Mucosa of rectum (tissue), 2 donors: ENCODE measurements at regions not wholly inside any gene's neighbourhood (a gene's known extent, or its start where the extent isn't known, plus 50 kb on each side); places are given as distances from the start of the nearest gene placed in this dataset.
"Not testable (repeated sequence)": the region's sequence is repeated elsewhere in the genome, so short reads cannot be mapped to it uniquely, and the experiment has no call there.

ENCODE experiments used
- H3K27ac ChIP-seq, 2 donors: one replicate each; pipeline ENCODE4 v1.7.0; 2013; ENCODE audit warnings: inconsistent platforms in 2 of 2, low read depth in 2 of 2, low read length in 2 of 2
- H3K27me3 ChIP-seq, 2 donors: one replicate each; pipeline ENCODE4 v1.7.0; 2013; ENCODE audit warnings: low read length in 2 of 2; ENCODE audit not compliant: control insufficient read depth in 2 of 2, insufficient read depth in 2 of 2
- H3K36me3 ChIP-seq, 2 donors: one replicate each; pipeline ENCODE4 v1.7.0; 2013; ENCODE audit warnings: low read length in 2 of 2; ENCODE audit not compliant: control insufficient read depth in 2 of 2, insufficient read depth in 2 of 2
- H3K4me1 ChIP-seq, 2 donors: one replicate each; pipeline ENCODE4 v1.7.0; 2013; ENCODE audit warnings: low read length in 2 of 2, mild to moderate bottlenecking in 1 of 2; ENCODE audit not compliant: control insufficient read depth in 2 of 2, insufficient read depth in 2 of 2
- H3K4me3 ChIP-seq, 2 donors: one replicate each; pipeline ENCODE4 v1.7.0; 2013; ENCODE audit warnings: low read length in 2 of 2
- H3K9ac ChIP-seq, 2 donors: one replicate each; pipeline ENCODE4 v1.7.0; 2013; ENCODE audit warnings: low read length in 2 of 2, low read depth in 1 of 2, mild to moderate bottlenecking in 1 of 2
- H3K9me3 ChIP-seq, 2 donors: one replicate each; pipeline ENCODE4 v1.7.0; 2013; ENCODE audit warnings: low read length in 2 of 2; ENCODE audit not compliant: control insufficient read depth in 2 of 2
- donor health status: healthy.
- donor health status: Normal muscosa, but diverticular disease.

GRCh38 chrX:10706342-10706741 is 86.0 kb upstream of the MID1 start:
- not testable (repeated sequence) for H3K9me3 ChIP-seq, H3K4me1 ChIP-seq, H3K9ac ChIP-seq, H3K27ac ChIP-seq, H3K27me3 ChIP-seq, H3K4me3 ChIP-seq, H3K36me3 ChIP-seq

- H3K9me3 ChIP-seq = no peaks in the 10 kb centered on the region
- no peak overlapping the region for H3K9ac ChIP-seq
- H3K27me3 ChIP-seq = no peaks in the 10 kb centered on the region
- no peak overlapping the region for H3K27ac ChIP-seq
- H3K4me3 ChIP-seq = no peak overlapping the region
- H3K4me1 ChIP-seq = no peaks in the 10 kb centered on the region
- no peaks in the 10 kb centered on the region for H3K36me3 ChIP-seq
Observed at GRCh38 chrX:10707773-10708172, 87.4 kb upstream of the MID1 start.

- Histone ChIP-seq H3K27me3 (no peaks in the 10 kb centered on the region), H3K9ac (no peak overlapping the region), H3K36me3 (no peaks in the 10 kb centered on the region), H3K4me3 (no peak overlapping the region), H3K27ac (no peak overlapping the region), H3K9me3 (no peaks in the 10 kb centered on the region), H3K4me1 (no peaks in the 10 kb centered on the region)
Observed at GRCh38 chrX:10709276-10709675, 88.9 kb upstream of the MID1 start.

- no peak overlapping the region for H3K27ac ChIP-seq
- no peak overlapping the region for H3K9ac ChIP-seq
- no peak overlapping the region for H3K4me3 ChIP-seq
- no peaks in the 10 kb centered on the region for H3K4me1 ChIP-seq
- no peaks in the 10 kb centered on the region for H3K27me3 ChIP-seq
- no peaks in the 10 kb centered on the region for H3K36me3 ChIP-seq
- H3K9me3 ChIP-seq = no peaks in the 10 kb centered on the region
Observed at GRCh38 chrX:10714531-10714930, 94.1 kb upstream of the MID1 start.

DNA sequence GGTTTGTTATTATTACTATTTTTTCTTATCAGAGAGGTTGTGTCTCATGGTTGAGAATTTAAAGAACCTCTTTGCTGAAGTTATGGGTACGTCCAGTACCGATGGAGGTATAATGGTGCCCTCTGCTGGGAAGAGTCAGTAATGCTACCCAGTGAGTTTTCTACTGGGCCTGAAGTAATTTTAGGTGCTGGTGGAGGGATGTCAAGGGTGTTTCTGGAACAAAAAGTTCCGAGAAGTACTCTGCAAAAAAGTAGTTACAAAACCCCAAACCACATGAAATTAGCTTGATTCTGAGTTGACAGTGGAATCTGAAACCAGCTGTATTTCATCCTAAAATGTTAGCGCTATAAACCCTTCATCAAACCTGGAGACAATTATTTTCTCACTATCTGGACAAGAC is 102.5 kb upstream of the MID1 start:
- Histone ChIP-seq H3K9ac (no peak overlapping the region), H3K4me1 (no peaks in the 10 kb centered on the region), H3K9me3 (no peaks in the 10 kb centered on the region), H3K27me3 (no peaks in the 10 kb centered on the region), H3K4me3 (no peak overlapping the region), H3K27ac (no peak overlapping the region), H3K36me3 (no peaks in the 10 kb centered on the region)

DNA sequence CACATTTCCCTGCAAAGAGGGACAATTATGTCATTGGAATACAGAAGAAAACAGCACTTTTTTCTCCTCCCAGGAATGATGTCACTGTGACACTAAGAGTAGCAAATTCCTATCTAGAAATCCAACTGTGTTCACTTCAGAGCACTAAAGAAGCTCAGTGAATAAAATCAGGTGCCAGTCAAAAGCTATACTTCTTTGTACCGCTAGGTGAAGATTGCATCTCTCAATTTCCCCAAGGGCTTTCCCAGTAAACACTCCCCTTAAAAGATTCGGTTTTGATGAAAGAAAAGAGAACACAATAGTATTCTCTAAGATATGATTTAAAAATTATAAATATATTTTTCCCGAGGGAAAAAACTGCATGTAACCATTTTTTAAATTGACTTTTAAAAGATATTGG is 104.7 kb upstream of the MID1 start:
- no peak overlapping the region for H3K27ac ChIP-seq
- no peaks in the 10 kb centered on the region for H3K27me3 ChIP-seq
- H3K9ac ChIP-seq = no peak overlapping the region
- H3K9me3 ChIP-seq = no peaks in the 10 kb centered on the region
- no peaks in the 10 kb centered on the region for H3K4me1 ChIP-seq
- H3K4me3 ChIP-seq = no peak overlapping the region
- no peaks in the 10 kb centered on the region for H3K36me3 ChIP-seq

DNA sequence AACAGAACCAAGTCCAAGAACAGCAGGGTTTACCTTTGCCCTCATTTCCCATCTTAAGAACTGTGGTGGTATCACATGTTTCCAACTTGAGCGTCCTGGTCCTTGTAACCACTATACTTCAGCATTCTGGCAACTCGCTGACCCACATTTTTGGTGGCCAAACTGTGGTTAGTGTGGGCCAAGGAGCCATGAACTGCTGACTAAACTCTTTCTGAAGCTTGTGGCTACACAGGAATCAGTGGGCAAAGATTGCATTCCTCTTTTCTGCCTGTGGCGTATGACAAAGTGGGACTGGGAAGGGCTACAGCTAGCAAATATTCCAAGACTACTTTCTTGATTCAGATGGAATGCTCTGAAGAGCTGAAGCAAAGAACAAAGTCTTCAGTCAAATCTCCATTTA is 106.3 kb upstream of the MID1 start:
- H3K9ac ChIP-seq = no peak overlapping the region
- H3K27ac ChIP-seq = no peak overlapping the region
- H3K4me3 ChIP-seq = no peak overlapping the region
- no peaks in the 10 kb centered on the region for H3K36me3 ChIP-seq
- no peaks in the 10 kb centered on the region for H3K4me1 ChIP-seq
- no peaks in the 10 kb centered on the region for H3K27me3 ChIP-seq
- no peaks in the 10 kb centered on the region for H3K9me3 ChIP-seq

- H3K27ac ChIP-seq = no peak overlapping the region
- H3K9ac ChIP-seq = no peak overlapping the region
- H3K9me3 ChIP-seq = no peaks in the 10 kb centered on the region
- no peaks in the 10 kb centered on the region for H3K27me3 ChIP-seq
- no peaks in the 10 kb centered on the region for H3K4me1 ChIP-seq
- no peaks in the 10 kb centered on the region for H3K36me3 ChIP-seq
- H3K4me3 ChIP-seq = no peak overlapping the region
Observed at GRCh38 chrX:10728806-10729389, 108.5 kb upstream of the MID1 start.

- Histone ChIP-seq H3K4me1 (no peaks in the 10 kb centered on the region), H3K27me3 (no peaks in the 10 kb centered on the region), H3K36me3 (no peaks in the 10 kb centered on the region), H3K4me3 (no peak overlapping the region), H3K27ac (no peak overlapping the region), H3K9ac (no peak overlapping the region), H3K9me3 (no peaks in the 10 kb centered on the region)
Observed at GRCh38 chrX:10739426-10739825, 119.0 kb upstream of the MID1 start.

- Histone ChIP-seq H3K27me3 (no peaks in the 10 kb centered on the region), H3K36me3 (no peaks in the 10 kb centered on the region), H3K9ac (no peak overlapping the region)
Observed at GRCh38 chrX:10741003-10741402, 120.6 kb upstream of the MID1 start.

DNA sequence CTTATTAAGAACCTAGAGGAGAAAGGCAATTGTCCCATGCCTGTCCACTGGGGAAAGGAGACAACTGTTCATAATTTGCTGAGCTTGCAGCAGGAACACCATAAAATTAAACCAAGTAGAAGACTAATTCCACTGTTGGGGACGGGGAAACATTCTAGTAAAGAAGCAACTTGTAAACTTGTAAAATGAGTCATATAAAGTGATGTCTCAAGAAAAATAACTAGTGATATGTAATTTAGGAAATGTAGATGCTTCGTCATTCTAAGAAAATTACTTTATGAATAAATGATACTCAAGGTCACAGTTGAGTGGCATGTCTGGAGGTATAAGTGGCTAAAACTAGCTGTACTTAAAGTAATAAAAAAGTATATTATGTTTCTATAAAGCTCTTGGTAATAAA is 121.2 kb upstream of the MID1 start:
- Histone ChIP-seq H3K4me3 (no peak overlapping the region), H3K9ac (no peak overlapping the region), H3K4me1 (no peaks in the 10 kb centered on the region), H3K36me3 (no peaks in the 10 kb centered on the region), H3K27ac (no peak overlapping the region), H3K27me3 (no peaks in the 10 kb centered on the region), H3K9me3 (no peaks in the 10 kb centered on the region)

More at GRCh38 chrX:10741003-10741402, 120.6 kb upstream of the MID1 start:
- no peak overlapping the region for H3K27ac ChIP-seq
- no peaks in the 10 kb centered on the region for H3K4me1 ChIP-seq
- H3K4me3 ChIP-seq = no peak overlapping the region
- no peaks in the 10 kb centered on the region for H3K9me3 ChIP-seq
